HG02943 (cell line): ENCODE measurements at regions not wholly inside any gene's neighbourhood (a gene's known extent, or its start where the extent isn't known, plus 50 kb on each side); places are given as distances from the start of the nearest gene placed in this dataset.

Experiments
- ATAC-seq: cut with Tn5 transposase; IDR thresholded peaks from one replicate; pipeline ENCODE4 v1.9.1; 2021; ENCODE audit warnings: mild to moderate bottlenecking, low read depth, moderate library complexity; ENCODE audit not compliant: unreplicated experiment

DNA sequence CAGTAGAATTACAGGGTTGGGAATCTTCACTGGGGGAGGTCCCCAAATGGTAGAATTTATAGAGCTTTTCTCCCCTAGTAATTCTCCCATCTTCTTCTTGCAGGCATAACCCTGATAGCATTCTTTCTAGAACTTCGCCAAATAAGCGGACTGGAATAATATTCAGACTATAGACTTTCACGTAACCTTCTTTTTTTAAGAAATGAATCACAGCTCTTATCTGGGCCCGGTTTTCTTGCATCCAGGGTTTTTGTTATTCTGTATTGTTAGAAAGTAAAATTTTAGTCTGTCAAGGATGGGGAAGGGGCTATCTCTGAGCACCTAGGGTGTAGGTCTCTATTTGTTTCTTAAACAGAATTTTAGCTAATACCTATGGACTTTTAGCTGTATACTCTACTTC lies 476.8 kb upstream of the CITED2 start:
- ATAC-seq = no peak

DNA sequence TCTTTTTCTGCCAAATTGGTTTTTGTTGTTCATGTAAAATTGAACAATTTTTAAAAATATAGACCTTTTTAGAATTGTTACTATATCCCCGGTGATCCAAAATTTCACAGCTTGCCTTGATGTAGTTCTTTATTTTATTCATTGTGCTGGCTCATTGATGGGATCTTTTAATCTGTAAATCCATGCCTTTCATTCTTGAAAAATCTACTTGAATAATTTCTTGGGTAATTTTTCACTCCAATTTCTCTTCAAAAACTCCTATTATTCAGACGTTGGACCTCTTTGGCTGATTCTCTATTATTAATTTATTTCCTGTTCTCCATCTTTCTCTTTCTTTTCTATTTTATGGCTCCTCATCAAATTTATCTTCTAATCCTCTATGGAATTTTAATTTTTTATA lies 476.1 kb upstream of the CITED2 start:
- no peak for ATAC-seq

- ATAC-seq = no peak
Measured at GRCh38 chr6:139847457-139847813, 473.0 kb upstream of the CITED2 start.

GRCh38 chr6:139846538-139847456 lies 472.3 kb upstream of the CITED2 start:
- no peak for ATAC-seq

DNA sequence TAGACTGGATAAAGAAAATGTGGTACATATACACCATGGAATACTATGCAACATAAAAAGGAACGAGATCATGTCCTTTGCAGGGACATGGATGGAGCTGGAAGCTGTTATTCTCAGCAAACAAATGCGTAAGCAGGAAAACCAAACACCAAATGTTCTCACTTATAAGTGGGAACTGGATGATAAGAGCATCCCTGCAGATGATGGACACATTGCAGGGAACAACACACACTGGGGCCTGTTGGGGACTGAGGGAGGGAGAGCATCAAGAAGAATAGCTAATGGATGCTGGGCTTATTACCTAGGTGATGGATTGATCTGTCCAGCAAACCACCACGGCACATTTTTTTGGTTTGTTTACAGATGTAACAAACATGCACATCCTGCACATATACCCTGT lies 470.5 kb upstream of the CITED2 start:
- no peak for ATAC-seq

DNA sequence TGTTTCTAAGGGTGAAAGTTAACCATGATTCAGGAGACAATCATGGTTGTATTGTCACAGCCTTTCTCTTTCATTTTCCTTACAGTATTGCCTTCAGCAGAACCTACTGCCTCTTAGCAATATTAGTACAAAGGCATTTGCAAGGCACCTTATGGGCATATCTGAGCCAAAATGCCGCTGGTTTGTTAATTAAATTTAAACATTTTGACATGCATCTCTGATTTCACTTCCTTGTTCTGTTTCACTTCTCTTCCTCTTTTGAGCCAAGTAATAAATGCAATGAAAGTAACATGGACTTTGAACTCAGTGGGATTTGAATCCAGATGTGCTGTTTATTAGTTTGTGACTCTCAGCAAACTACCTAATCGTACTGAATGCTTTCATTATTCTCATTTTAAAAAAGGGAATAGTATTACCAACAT lies 467.4 kb upstream of the CITED2 start:
- peak; percentile 93 for ATAC-seq

- ATAC-seq = no peak
Measured at GRCh38 chr6:139839506-139840156, 465.2 kb upstream of the CITED2 start.

GRCh38 chr6:139834232-139834631 lies 459.8 kb upstream of the CITED2 start:
- ATAC-seq = no peak

DNA sequence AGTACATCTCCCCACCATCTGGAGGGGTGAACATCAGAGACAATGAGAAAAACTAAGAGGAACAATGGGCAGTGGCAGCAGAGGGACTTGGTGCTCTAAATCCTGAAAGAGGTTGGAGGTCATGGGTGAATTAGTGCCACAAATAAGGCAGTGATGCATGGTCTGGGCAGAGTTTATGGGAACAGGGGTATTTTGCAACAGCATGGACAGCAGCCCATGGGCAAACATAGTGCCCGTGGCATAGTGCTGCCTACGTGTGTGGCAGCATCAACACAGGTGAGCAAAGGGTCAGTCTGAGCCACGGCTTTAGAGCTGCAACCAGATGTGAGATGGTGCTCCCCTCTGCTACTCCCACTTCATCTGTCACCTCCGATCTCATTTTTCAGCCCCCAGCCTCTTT lies 459.1 kb upstream of the CITED2 start:
- ATAC-seq = no peak

DNA sequence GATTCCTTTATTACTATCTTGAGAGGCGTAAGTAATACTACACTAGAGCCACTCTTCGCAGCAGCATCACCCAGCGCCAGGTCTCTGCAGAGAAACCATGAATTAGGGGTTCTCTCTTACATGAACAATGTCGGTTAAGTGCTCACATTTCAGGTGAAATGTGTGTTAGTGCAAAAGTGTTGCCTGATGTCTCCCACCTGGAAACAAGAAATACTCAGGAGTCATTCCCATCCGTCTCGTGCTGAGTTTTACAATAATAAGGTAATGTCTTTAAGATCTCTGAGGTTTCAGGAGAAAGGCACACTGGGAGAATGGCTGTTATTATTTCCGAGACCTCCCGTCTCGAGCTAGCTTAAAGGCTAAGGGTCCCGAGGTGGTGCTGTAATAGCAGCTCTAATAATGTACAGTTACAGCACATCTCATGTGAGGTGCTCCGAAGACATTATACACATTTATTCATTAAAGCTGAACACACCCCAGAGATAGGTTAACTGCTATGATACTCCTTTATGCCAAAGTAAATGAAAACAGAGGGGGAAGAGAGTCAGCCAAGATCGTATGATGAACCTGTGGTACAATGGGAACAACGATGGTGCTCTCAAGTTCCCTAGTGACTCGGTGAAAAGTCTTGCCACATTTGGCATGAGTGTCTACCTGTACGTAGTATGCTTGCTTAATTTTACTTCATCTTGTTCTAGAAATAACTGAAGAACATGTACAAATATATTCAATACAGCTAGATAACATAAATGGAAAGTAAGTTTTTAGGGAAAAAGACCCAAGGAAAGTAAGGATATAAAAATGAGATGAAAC lies 458.3 kb upstream of the CITED2 start:
- ATAC-seq = no peak

DNA sequence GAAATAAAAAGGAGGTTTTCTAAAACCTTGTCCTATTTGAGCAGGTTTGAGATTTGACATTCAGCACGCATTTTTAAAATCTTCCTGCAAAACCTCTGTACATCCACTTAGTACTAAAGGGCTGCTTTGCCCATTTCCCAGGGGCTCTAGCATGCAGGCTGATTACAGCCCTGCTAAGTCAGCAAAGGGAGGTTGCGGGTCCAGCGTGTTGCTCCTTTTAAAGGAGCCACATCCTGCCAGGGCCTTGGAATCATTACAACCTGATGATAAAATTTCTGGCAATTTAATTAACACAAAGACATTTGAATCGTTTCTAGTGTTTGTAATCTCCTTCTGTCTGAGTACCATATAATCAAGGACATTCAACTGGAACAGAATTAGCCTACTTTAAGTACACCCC lies 455.1 kb upstream of the CITED2 start:
- ATAC-seq = no peak

DNA sequence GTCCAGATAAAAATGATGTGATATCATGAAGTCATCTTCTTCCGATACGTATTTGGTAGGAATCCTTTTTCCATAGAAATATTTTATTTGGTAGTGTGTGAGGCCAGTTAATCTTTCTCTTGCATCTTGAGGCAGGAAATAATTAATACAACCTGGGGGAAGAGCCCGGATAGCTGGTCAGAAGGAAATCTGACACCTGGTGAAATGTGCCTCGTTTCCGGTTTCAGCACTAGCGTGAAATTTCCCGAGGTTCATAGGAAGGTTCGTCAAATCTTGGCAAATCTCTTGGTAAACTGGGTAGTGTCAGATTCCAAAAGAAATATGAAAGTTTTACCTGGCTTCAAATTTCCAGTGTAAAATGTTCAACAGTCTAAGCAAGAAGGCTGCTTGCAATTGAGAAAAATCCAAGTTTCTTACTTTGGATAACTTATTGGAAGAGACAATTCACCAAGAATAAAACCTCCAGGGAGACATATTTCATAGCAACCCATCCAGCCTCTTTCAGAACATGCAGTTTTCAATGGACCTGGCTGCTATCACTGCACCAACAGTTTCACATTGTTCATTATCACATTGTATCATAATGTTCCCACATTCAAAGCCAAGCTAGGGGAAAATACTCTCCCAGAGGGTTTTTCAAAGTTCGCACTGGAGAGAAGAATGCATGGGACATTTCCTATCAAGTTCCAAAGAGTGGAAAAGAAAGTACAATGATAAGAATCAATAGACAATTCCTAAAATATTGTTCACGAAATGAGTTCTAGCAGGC lies 454.5 kb upstream of the CITED2 start:
- ATAC-seq = no peak

- ATAC-seq = no peak
Measured at GRCh38 chr6:139825935-139826374, 451.5 kb upstream of the CITED2 start.

DNA sequence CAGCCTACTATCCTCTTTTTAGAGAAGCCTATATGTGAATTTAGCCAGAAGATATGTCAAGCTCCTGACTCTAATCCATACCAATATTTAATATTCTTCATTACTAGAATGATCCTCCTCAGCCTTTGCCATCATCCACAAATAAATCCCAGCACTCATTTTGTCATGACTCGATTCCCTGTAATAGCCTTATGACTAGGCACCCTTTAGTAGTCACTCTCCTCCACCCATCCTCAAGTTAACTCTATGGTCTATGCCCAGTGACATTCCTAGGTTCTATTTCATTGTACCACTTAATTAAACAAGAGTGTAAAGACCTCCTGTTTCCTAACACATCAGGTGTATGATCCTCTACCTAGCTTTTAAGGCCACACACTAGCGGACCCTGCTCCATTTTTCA lies 450.4 kb upstream of the CITED2 start:
- no peak for ATAC-seq

DNA sequence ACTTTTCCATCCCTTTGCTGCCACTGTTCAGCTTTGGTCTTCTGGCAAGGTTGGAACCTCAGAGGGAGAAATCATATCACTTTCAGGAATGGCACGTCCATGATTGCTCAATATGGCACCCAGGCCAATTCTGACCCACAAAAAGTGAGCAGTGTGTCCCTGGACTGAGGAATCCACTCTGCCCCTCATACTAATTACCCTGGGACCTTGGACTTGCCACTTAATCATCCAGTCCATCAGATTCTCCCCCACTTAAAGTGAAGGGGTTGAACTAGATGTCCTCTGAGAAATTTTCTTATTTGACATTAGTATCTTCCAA lies 449.3 kb upstream of the CITED2 start:
- ATAC-seq = no peak

GRCh38 chr6:139823099-139823807 lies 448.8 kb upstream of the CITED2 start:
- no peak for ATAC-seq

- no peak for ATAC-seq
Measured at GRCh38 chr6:139821676-139822223, 447.3 kb upstream of the CITED2 start.

DNA sequence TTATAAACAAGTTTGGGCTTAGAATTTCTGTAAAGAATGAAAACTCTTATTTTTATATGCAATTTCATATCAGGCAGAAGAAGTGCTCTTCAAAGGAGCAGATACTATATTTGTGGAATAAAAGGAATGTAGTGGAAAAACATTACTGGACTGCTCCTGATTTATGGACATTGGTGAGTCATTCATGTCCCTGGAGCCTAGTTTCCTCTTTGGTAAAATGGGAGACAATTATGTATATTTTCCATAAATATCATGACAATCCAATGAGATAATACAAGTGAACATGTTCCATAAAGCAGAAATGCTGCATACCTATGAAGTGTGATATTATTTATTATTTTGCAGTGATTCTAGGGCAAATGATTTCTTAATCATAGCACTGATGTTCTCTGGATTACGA lies 445.8 kb upstream of the CITED2 start:
- ATAC-seq = no peak

- no peak for ATAC-seq
Measured at GRCh38 chr6:139819776-139820175, 445.3 kb upstream of the CITED2 start.

DNA sequence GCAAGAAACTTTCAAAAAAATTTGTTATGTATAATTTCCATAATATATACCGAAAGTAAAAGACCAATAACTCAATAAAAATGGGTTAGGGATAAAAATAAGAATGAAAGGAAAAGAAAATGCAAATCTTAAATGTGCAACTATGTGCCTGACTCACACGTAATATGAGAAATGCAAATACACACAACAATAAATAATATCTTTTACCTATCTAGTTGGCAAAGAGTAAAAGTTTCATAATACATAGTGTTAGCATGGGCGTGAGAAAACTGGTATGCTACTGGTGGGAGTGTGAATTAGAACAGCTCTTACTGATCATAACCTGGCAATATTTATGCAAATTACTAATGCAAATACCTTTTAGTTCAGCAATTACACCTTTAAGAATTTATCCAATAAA lies 438.5 kb upstream of the CITED2 start:
- no peak for ATAC-seq
